Uterus (tissue), 3 donors: ENCODE measurements at regions not wholly inside any gene's neighbourhood (a gene's known extent, or its start where the extent isn't known, plus 50 kb on each side); places are given as distances from the start of the nearest gene placed in this dataset.
"Not testable (repeated sequence)": the region's sequence is repeated elsewhere in the genome, so short reads cannot be mapped to it uniquely, and the experiment has no call there.

ENCODE experiments used
- DNase-seq, 2 donors: peaks; one replicate each; pipeline ENCODE4 v3.0.0-alpha.2; 2019 to 2020
- H3K27ac ChIP-seq, 2 donors: fragments of 200-600 bp; sonication (generic); 1 replicate in 1 of 2; 2 replicates in 1 of 2; pipeline ENCODE4 v1.5.1; 2016 to 2018
- H3K27me3 ChIP-seq, 2 donors: fragments of 200-600 bp; sonication (generic); one replicate each; pipeline ENCODE4 v1.5.1; 2018 to 2019; ENCODE audit warnings: control low read depth in 1 of 2
- H3K36me3 ChIP-seq, 2 donors: fragments of 200-600 bp; sonication (generic); one replicate each; pipeline ENCODE4 v1.5.1; 2019; ENCODE audit warnings: control low read depth in 1 of 2
- H3K4me1 ChIP-seq, 2 donors: fragments of 200-600 bp; sonication (generic); one replicate each; pipeline ENCODE4 v1.5.1; 2018 to 2019; ENCODE audit warnings: control low read depth in 1 of 2
- H3K4me3 ChIP-seq, 2 donors: fragments of 200-600 bp; sonication (generic); 1 replicate in 1 of 2; 2 replicates in 1 of 2; pipeline ENCODE4 v1.5.1; 2018 to 2019; ENCODE audit warnings: mild to moderate bottlenecking in 1 of 2
- H3K9me3 ChIP-seq, 2 donors: fragments of 200-600 bp; sonication (generic); one replicate each; pipeline ENCODE4 v1.5.1; 2019; ENCODE audit warnings: control low read depth in 1 of 2
- POLR2A ChIP-seq, 2 donors: fragments of 450-650 bp; IDR thresholded peaks; one replicate each; pipeline ENCODE4 v1.6.1; 2016; ENCODE audit warnings: antibody characterized with exemption in 2 of 2, mild to moderate bottlenecking in 1 of 2, moderate library complexity in 1 of 2
- intact Hi-C: fragments of 100-400 bp; cut with DNase I; formaldehyde crosslinking; loops from one replicate; pipeline ENCODE4 v1.15.1; 2023; ENCODE audit warnings: low total_unique reads
- TF ChIP-seq, protein P1 (sequence below), 4 experiments: fragments of 200-600 bp in 2 of 4; fragments of 450-650 bp in 2 of 4; sonication (generic) in 2 of 4; IDR thresholded peaks; one replicate each; pipeline ENCODE4 v1.5.1; 2016 to 2019; ENCODE audit warnings: antibody characterized with exemption in 4 of 4, mild to moderate bottlenecking in 2 of 4, moderate library complexity in 1 of 4
- donor health status: DM: yes; HTN: yes; CAD: no.

DNA sequence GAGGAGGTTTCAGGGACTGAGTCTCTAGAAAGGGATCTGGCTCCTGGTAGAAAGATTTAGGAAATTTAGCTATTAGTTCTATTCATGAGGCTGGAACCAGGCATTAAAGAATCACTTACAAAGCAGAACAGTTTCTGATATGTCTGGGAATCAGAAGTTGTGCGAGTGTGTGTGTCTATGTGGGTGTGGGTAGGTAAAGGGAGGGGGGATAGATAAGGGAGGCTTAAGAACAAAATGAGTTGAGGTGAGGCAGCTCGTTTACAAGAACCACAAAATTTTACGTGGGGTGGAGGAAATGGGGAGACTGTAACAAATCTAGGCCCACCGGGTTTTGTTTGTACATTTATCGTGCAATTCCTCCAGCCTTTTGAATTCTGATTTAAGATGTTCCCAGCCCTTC lies 90.7 kb downstream of the SAMD9 start:
- H3K9me3 ChIP-seq = no peaks in the 10 kb centered on the region
- TF ChIP-seq POLR2A (IDR thresholded peaks at IDR 0.05) = no peak
- TF ChIP-seq, protein P1, sequence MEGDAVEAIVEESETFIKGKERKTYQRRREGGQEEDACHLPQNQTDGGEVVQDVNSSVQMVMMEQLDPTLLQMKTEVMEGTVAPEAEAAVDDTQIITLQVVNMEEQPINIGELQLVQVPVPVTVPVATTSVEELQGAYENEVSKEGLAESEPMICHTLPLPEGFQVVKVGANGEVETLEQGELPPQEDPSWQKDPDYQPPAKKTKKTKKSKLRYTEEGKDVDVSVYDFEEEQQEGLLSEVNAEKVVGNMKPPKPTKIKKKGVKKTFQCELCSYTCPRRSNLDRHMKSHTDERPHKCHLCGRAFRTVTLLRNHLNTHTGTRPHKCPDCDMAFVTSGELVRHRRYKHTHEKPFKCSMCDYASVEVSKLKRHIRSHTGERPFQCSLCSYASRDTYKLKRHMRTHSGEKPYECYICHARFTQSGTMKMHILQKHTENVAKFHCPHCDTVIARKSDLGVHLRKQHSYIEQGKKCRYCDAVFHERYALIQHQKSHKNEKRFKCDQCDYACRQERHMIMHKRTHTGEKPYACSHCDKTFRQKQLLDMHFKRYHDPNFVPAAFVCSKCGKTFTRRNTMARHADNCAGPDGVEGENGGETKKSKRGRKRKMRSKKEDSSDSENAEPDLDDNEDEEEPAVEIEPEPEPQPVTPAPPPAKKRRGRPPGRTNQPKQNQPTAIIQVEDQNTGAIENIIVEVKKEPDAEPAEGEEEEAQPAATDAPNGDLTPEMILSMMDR (IDR thresholded peaks at IDR 0.05) = no peak
- no peak overlapping the region for H3K27ac ChIP-seq
- no peaks in the 10 kb centered on the region for H3K4me1 ChIP-seq
- no peaks in the 10 kb centered on the region for H3K36me3 ChIP-seq
- no peaks in the 10 kb centered on the region for H3K27me3 ChIP-seq
- no peak for DNase-seq
- H3K4me3 ChIP-seq = no peak overlapping the region
- intact Hi-C loops = no loop called here

DNA sequence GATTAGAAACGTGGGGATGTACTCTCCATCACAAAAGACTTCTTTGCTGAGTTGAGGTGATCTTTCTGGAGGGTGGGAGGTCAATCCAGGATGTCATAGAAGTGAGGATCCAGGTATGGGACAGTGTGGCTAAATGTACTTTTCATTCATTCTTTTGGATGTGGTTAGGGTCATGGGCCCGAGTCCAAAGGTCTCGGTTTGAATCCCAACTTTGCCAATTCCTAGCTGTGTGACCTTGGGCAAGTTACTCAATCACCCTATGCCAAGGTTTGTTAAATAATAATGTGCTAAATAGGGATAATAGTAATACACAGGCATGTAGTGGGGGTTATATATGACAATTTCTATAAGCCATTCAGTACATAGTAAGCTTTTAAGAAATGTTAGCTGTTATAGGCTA lies 91.4 kb downstream of the SAMD9 start:
- Histone ChIP-seq H3K9me3 (no peaks in the 10 kb centered on the region), H3K4me1 (no peaks in the 10 kb centered on the region), H3K36me3 (no peaks in the 10 kb centered on the region), H3K27ac (no peak overlapping the region), H3K27me3 (no peaks in the 10 kb centered on the region), H3K4me3 (no peak overlapping the region)
- no peak for TF ChIP-seq POLR2A (IDR thresholded peaks at IDR 0.05)
- TF ChIP-seq, protein P1 (IDR thresholded peaks at IDR 0.05) = no peak
- no peak for DNase-seq
- intact Hi-C loops = no loop called here

DNA sequence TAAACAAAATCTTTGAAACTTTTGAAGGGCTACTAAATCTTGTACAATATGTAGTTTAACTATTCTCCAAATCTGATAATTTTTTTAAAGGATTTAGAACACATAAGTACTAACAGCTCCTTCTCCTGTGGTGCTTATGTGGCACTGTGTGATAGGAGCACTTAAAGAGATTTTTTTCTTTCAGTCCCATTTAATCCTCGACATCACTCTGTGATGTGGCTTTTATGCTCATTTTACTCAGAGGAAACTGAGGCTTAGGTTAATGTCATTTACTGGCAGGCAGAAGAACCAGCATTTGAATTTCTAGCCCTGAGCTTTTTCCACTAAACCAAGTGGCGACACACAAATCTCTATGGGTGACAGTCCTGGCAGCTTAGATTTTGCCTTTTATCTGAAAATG lies 92.4 kb downstream of the SAMD9 start:
- no peak for DNase-seq
- Histone ChIP-seq H3K27me3 (no peaks in the 10 kb centered on the region), H3K4me3 (no peak overlapping the region), H3K9me3 (no peaks in the 10 kb centered on the region), H3K36me3 (no peaks in the 10 kb centered on the region), H3K27ac (no peak overlapping the region), H3K4me1 (no peaks in the 10 kb centered on the region)
- intact Hi-C loops = no loop called here
- TF ChIP-seq POLR2A (IDR thresholded peaks at IDR 0.05) = no peak
- TF ChIP-seq, protein P1 (IDR thresholded peaks at IDR 0.05) = no peak

DNA sequence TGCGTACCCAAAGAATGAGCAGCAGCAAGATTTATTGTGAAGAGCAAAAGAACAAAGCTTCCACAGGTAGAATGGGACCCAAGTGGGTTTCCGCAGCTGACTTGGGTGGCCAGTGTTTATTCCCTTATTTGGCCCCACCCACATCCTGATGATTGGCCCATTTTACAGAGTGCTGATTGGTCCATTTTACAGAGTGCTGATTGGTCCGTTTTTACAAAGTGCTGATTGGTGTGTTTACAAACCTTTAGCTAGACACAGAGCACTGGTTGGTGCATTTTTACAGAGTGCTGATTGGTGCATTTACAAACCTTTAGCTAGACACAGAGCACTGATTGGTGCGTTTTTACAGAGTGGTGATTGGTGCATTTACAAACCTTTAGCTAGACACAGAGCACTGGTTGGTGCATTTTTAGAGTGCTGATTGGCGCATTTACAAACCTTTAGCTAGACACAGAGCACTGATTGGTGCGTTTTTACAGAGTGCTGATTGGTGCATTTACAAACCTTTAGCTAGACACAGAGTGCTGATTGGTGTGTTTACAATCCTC lies 94.8 kb downstream of the SAMD9 start:
- H3K36me3 ChIP-seq, H3K27me3 ChIP-seq, DNase-seq, H3K9me3 ChIP-seq, intact Hi-C loops, H3K4me1 ChIP-seq, H3K4me3 ChIP-seq, H3K27ac ChIP-seq: not testable (repeated sequence)

DNA sequence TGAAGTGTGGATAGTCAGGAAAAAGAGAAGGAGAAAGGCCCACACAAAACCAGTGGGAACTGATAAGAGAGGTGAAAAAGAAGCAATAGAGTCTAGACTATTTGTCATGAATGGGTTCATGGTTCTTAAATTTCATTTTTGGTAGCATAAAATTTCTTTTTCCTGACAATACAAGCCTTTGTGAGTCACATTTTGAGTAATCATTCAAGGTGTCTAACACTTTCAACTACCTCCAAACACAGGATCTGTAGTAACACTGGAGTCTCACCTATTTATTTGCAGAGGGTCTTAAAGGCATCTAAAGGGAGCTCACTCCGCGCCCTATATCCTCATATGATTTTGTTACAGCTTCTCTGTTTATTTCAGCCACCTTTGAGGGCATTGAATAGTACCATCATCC lies 96.0 kb downstream of the SAMD9 start:
- no peak for DNase-seq
- no peaks in the 10 kb centered on the region for H3K27me3 ChIP-seq
- TF ChIP-seq, protein P1 (IDR thresholded peaks at IDR 0.05) = no peak
- no peak for TF ChIP-seq POLR2A (IDR thresholded peaks at IDR 0.05)
- intact Hi-C loops = no loop called here
- no peaks in the 10 kb centered on the region for H3K4me1 ChIP-seq
- no peak overlapping the region for H3K27ac ChIP-seq
- H3K9me3 ChIP-seq = no peaks in the 10 kb centered on the region
- H3K36me3 ChIP-seq = no peaks in the 10 kb centered on the region
- no peak overlapping the region for H3K4me3 ChIP-seq

DNA sequence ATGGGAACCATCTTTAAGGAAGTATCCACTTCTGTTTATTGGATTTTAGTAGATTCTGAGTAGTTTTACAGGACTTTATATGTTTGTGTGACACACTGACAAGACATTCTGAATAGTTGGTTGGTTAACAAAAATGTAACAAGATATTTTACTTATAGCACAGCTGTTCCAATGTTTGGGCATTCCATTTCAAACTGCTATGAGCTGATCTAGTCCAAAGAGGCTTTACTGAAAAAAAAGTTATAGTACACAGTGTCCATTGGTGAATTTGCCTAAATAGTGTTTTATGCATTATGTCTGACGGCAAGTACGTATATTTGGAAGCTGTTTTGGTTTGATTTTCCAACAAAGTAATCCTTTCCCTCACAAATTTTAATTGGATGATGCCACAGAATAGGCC lies 99.1 kb downstream of the SAMD9 start:
- Histone ChIP-seq H3K4me1 (peaks cover 0 to 7% of the 10 kb centered on the region in 2 donors), H3K4me3 (no peak overlapping the region), H3K36me3 (no peaks in the 10 kb centered on the region), H3K9me3 (no peaks in the 10 kb centered on the region), H3K27me3 (no peaks in the 10 kb centered on the region), H3K27ac (no peak overlapping the region)
- intact Hi-C loops = no loop called here
- TF ChIP-seq, protein P1 (IDR thresholded peaks at IDR 0.05) = no peak
- no peak for TF ChIP-seq POLR2A (IDR thresholded peaks at IDR 0.05)
- no peak for DNase-seq
